GM12878 (cell line): ENCODE measurements at regions not wholly inside any gene's neighbourhood (a gene's known extent, or its start where the extent isn't known, plus 50 kb on each side); places are given as distances from the start of the nearest gene placed in this dataset.

Source experiments
- ATAC-seq: fragments of 200-7000 bp; cut with Tn5 transposase; 3 replicates; pipeline ENCODE4 v1.9.1; 2020; ENCODE audit warnings: mild to moderate bottlenecking, moderate library complexity
- BruUV-seq: library from RNA; stranded (reverse); fragments of 400-500 nt; replicated peaks from 2 replicates; lab custom pipeline; 2021; lab: Mats Ljungman, UMichigan
- CTCF ChIA-PET: fragments of 300-600 bp; sonication (Branson Sonifier 250); formaldehyde crosslinking; extraction: SDS; loops from one replicate; lab custom pipeline; 2021; ENCODE audit warnings: inconsistent platforms; lab: Yijun Ruan, JAX
- POLR2A ChIA-PET: fragments of 350-600 bp; formaldehyde crosslinking; extraction: SDS; loops from one replicate; lab custom pipeline; 2021; ENCODE audit warnings: inconsistent platforms; lab: Charles Lee
- RAD21 ChIA-PET: fragments of 300-600 bp; sonication (Branson Sonifier 250); formaldehyde crosslinking; loops from one replicate; lab custom pipeline; 2023; ENCODE audit warnings: antibody characterized with exemption; ENCODE audit not compliant: unreplicated experiment; lab: Charles Lee
- SMC1A ChIA-PET: fragments of 300-600 bp; sonication (Branson Sonifier 250); formaldehyde crosslinking; loops from one replicate; lab custom pipeline; 2023; ENCODE audit not compliant: unreplicated experiment, uncharacterized antibody; lab: Charles Lee
- DNase-seq: peaks from one replicate; pipeline ENCODE4 v3.0.0-alpha.2; 2011; ENCODE audit warnings: low read depth, low spot score
- FAIRE-seq: peaks from 3 replicates; lab custom pipeline; 2011; peaks lifted over from hg19 to GRCh38; lab: Jason Lieb, UNC
- H2AFZ ChIP-seq: 2 replicates; pipeline ENCODE4 v1.6.0; 2011; ENCODE audit warnings: low read depth, low read length, control low read depth; ENCODE audit not compliant: control insufficient read depth
- H3K27ac ChIP-seq: 2 replicates; pipeline ENCODE4 v1.5.1; 2011; ENCODE audit warnings: control low read depth; ENCODE audit not compliant: control insufficient read depth, insufficient read depth
- H3K27me3 ChIP-seq, 2 experiments: replicated peaks in 1 of 2; 2 replicates each; pipeline versions ENCODE4 v1.6.0 to v1.6.1; 2011; ENCODE audit warnings: low read length in 1 of 2; ENCODE audit not compliant: control insufficient read depth in 2 of 2, insufficient read depth in 2 of 2
- H3K36me3 ChIP-seq, 2 experiments: 2 replicates each; pipeline ENCODE4 v1.5.1; 2011; ENCODE audit warnings: low read length in 1 of 2; ENCODE audit not compliant: control insufficient read depth in 2 of 2, insufficient read depth in 2 of 2
- H3K4me1 ChIP-seq: 2 replicates; pipeline ENCODE4 v1.6.1; 2011; ENCODE audit warnings: mild to moderate bottlenecking, low read length, moderate library complexity, mixed read lengths; ENCODE audit not compliant: control insufficient read depth, insufficient read depth
- H3K4me2 ChIP-seq: 2 replicates; pipeline ENCODE4 v1.6.0; 2011; ENCODE audit warnings: control low read depth; ENCODE audit not compliant: control insufficient read depth, insufficient read depth
- H3K4me3 ChIP-seq: fragments of 200-600 bp; sonication (generic); 2 replicates; pipeline ENCODE4 v1.5.1; 2016
- H3K79me2 ChIP-seq: 2 replicates; pipeline ENCODE4 v1.6.0; 2011; ENCODE audit warnings: low read length; ENCODE audit not compliant: control insufficient read depth, insufficient read depth
- H3K9ac ChIP-seq: 2 replicates; pipeline ENCODE4 v1.8.0; 2011; ENCODE audit warnings: low read length, control low read depth, mixed read lengths; ENCODE audit not compliant: control insufficient read depth, insufficient read depth
- H3K9me3 ChIP-seq: replicated peaks from 3 replicates; pipeline ENCODE4 v1.5.1; 2011; ENCODE audit warnings: mild to moderate bottlenecking, low read length; ENCODE audit not compliant: control insufficient read depth, insufficient read depth
- H4K20me1 ChIP-seq: 2 replicates; pipeline ENCODE4 v1.6.0; 2011; ENCODE audit not compliant: control insufficient read depth, insufficient read depth
- ATF2 ChIP-seq: IDR thresholded peaks from 2 replicates; pipeline ENCODE4 v1.6.1; 2012; ENCODE audit warnings: low read length, inconsistent platforms
- E4F1 ChIP-seq: fragments of 450-650 bp; IDR thresholded peaks from 2 replicates; pipeline ENCODE4 v1.6.1; 2018; ENCODE audit warnings: borderline replicate concordance, mild to moderate bottlenecking; ENCODE audit not compliant: partially characterized antibody
- POLR2A ChIP-seq: IDR thresholded peaks from 2 replicates; pipeline ENCODE4 v1.6.1; 2011; ENCODE audit warnings: low read depth, mild to moderate bottlenecking, low read length
- ZNF687 ChIP-seq: fragments of 450-650 bp; IDR thresholded peaks from 2 replicates; pipeline ENCODE4 v1.6.1; 2017; ENCODE audit warnings: mild to moderate bottlenecking, moderate library complexity
- ZSCAN29 ChIP-seq: fragments of 450-650 bp; IDR thresholded peaks from 2 replicates; pipeline ENCODE4 v1.6.1; 2017; ENCODE audit warnings: mild to moderate bottlenecking, moderate library complexity
- WGBS: methylation state at CpG from one replicate; pipeline ENCODE4 v1.1.6; 2016; ENCODE audit warnings: low lambda C conversion rate; ENCODE audit not compliant: insufficient replicate concordance, insufficient coverage; ENCODE audit errors: missing lambda C conversion rate; 5-methylcytosine and 5-hydroxymethylcytosine counted together
- in situ Hi-C: fragments of 300-500 bp; cut with MboI; formaldehyde crosslinking; loops from 9 replicates; pipeline ENCODE4 v1.14.3; 2018; ENCODE audit warnings: mixed read lengths
- intact Hi-C: fragments of 100-400 bp; cut with micrococcal nuclease; formaldehyde crosslinking; loops from one replicate; pipeline ENCODE4 v1.14.2; 2022; ENCODE audit not compliant: unreplicated experiment

- intact Hi-C loops: no loop called here
- no peak for FAIRE-seq
- in situ Hi-C loops: no loop called here
These were observed 115.3 kb downstream of the HS3ST1 start for GRCh38 chr4:11313157-11313943.

GRCh38 chr4:11312389-11312788 is 116.3 kb downstream of the HS3ST1 start:
- no peak overlapping the region for H3K4me2 ChIP-seq
- in situ Hi-C loops: no loop called here
- intact Hi-C loops: no loop called here

More at GRCh38 chr4:11313157-11313943, 115.3 kb downstream of the HS3ST1 start:
- no TSS peak for BruUV-seq
- 38% methylated on average over 6 of the region's 6 CpGs for WGBS
- TF ChIP-seq ATF2 (peak; percentile 42; the same call in 1 of the 2 replicates), ZSCAN29 (no peak)
- TF ChIP-seq, all 136 proteins: peak for 1
- ChIA-PET SMC1A (interaction anchor here (0.9 kb wide), 1 partner anchor 10 kb away, joined by 3 read pairs; no protein-coding TSS in a partner anchor), RAD21 (no interaction called here), POLR2A (no interaction called here), CTCF (no interaction called here)
- Histone ChIP-seq H3K36me3 (no peaks in the 10 kb centered on the region), H3K9me3 (peaks cover 3% of the 10 kb centered on the region; the same call in 2 of the 3 replicates), H2AFZ (no peak overlapping the region), H3K79me2 (no peaks in the 10 kb centered on the region), H4K20me1 (no peaks in the 10 kb centered on the region), H3K9ac (no peak overlapping the region), H3K27me3 (no peaks in the 10 kb centered on the region), H3K4me3 (no peak overlapping the region), H3K27ac (no peak overlapping the region), H3K4me2 (no peak overlapping the region), H3K4me1 (no peaks in the 10 kb centered on the region)
- DNase-seq: no peak
- ATAC-seq: peak; percentile 47

More at GRCh38 chr4:11312389-11312788, 116.3 kb downstream of the HS3ST1 start:
- Histone ChIP-seq H4K20me1 (no peaks in the 10 kb centered on the region), H3K79me2 (no peaks in the 10 kb centered on the region), H3K27me3 (no peaks in the 10 kb centered on the region), H3K36me3 (no peaks in the 10 kb centered on the region), H3K9me3 (peaks cover 1% of the 10 kb centered on the region; the same call in 1 of the 3 replicates), H3K4me3 (no peak overlapping the region), H3K27ac (no peak overlapping the region), H2AFZ (no peak overlapping the region), H3K4me1 (no peaks in the 10 kb centered on the region), H3K9ac (no peak overlapping the region)
- SMC1A ChIA-PET: no interaction called here
- RAD21 ChIA-PET: no interaction called here
- DNase-seq: no peak
- CTCF ChIA-PET: no interaction called here
- no peak for ATAC-seq
- POLR2A ChIA-PET: no interaction called here
- BruUV-seq: no TSS peak
- no peak for FAIRE-seq
- no peak for TF ChIP-seq POLR2A
- TF ChIP-seq ZNF687: no peak
- TF ChIP-seq E4F1: no peak
